HG03457 (cell line): ENCODE measurements at regions not wholly inside any gene's neighbourhood (a gene's known extent, or its start where the extent isn't known, plus 50 kb on each side); places are given as distances from the start of the nearest gene placed in this dataset.
"Not testable (repeated sequence)": the region's sequence is repeated elsewhere in the genome, so short reads cannot be mapped to it uniquely, and the experiment has no call there.

Source experiments
- ATAC-seq: cut with Tn5 transposase; IDR thresholded peaks from one replicate; pipeline ENCODE4 v1.9.1; 2021; ENCODE audit warnings: moderate number of reproducible peaks; ENCODE audit not compliant: unreplicated experiment

DNA sequence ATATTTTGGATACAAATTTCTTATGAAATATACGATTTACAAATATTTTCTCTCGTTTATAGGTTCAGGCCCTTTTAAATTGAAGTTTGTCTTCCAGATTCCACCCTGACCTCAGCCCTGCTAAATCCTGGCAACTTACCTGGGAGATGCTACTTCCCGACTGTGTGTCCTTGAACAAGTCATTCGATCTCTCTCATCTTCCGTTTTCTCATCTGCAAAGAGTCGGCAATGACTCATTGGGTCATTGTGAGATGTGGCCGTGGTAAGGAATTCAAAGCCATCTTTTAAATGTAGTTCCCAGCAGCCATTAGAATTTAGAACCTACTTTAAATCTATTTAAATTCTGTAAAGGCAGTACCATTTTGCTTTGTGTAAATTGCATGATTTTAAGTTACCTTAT is 72.5 kb downstream of the LHX2 start:
- ATAC-seq = no peak

DNA sequence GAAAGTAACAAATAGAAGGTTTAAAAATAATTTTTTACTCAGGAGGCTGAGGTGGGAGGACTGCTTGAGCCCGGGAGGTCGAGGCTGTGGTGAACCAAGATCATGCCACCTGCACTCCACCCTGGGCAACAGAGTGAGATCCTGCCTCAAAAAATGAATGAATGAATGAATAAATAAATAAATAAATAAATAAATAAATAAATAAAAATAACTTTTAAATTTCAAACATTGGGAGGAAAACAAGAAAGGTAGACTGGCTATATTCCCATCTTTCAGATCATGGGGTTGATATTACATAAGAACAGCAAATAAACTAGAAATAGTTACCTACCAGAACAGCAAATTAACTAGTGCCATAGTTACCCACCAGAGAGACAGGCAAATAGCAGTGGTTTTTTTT is 75.7 kb downstream of the LHX2 start:
- ATAC-seq = no peak

DNA sequence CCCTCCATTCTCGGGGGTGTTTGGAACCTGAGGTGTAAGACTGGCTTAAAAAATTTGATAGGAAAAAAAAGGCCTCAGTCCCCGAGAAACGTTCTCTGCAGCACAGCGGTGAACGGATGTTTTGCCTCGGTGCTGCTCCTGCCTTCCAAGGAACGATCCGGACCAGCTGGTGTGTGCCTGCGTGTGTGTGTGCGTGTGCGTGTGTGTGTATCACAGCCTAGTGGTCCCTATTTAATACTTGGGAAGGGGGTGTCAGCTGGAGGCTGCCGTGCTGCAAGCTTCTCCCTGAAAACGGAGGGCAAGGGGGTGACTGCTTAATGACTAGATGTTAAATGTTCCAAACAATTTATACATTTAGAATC is 76.9 kb downstream of the LHX2 start:
- ATAC-seq = no peak

DNA sequence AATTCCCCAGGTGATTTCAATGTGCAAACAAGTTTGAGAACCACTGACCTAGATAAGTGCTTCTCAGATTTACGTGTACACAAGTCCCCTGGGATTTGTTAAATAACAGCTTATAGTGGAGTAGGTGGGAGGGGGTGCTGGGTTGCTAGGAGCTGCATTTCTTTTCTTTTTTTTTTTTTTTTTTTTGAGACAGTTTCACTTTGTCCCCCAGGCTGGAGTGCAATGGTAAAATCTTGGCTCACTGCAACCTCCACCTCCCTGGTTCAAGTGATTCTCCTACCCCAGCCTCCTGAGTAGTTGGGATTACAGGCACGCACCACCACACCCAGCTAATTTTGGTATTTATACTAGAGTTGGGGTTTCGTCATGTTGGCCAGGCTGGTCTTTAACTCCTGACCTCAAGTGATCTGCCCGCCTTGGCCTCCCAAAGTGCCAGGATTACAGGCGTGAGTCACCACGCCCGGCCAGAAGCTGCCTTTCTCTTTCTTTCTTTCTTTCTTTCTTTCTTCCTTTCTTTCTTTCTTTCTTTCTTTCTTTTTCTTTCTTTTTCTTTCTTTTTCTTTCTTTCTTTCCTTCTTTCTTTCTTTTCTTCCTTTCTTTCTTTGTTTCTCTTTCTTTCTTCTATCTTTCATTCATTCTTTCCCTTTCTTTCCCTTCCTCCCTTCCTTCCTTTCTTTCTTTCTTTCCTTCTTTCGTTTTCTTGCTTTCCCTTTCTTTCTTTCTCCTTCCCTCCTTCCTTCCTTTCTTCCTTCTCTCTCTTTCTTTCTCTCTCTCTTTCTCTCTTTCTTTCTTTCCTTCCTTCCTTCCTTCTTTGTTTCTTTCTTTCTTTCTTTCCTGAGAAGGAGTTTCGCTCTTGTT is 78.3 kb downstream of the LHX2 start:
- not testable (repeated sequence) for ATAC-seq

DNA sequence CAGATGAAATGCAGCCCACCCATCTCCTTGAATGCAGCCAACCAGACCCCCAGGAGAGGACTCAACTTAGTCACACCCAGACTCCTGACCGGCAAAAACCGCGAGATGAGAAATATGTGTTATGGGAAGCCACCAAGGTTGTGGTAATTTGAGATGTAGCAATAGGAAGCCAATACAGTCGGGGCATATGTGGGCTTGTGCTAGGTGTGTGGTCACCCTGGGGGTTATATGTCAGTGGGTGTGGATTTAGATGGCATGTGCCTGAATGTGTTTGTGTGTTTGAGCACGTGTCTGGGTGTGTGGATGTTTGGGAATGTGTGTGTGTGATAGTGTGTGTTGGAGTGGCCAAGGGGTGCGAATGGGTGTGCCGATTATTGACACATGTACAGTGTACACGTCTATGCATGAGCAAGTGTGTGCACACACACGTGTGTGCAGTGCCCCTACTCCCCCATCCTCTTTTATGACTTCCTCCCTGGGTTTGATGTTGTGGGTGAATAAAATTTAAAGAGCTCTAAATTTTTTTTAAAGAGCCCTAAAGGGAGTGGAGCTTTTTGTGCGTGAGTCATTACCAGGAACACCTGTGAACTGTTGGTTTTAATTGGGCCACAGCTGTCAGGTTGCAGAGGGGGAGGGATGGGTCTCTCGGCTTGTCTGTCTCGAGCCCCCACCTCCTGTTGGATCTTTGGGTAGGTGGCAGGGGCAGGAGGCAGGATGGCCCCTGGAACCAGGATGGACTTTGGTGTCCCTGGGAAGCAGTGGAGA is 86.8 kb downstream of the LHX2 start:
- ATAC-seq = no peak

DNA sequence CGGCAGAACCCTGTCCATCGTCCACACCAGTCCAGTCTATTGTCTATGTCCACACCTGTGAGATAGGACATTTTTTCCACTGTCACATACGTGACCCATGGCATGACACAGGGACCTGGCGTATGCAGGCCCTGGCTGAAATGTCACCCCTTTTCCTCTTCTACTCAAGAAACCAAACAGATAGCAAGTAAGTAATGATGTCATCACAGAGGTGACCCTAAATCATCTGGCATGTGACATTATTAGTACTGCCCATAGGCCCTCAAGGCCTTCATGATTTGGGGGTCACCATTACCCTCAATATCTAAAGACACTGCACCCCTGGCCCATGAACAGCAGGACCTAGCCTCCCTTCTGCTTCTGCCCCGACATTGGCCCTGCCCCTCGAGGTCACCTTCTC is 88.3 kb downstream of the LHX2 start:
- no peak for ATAC-seq

DNA sequence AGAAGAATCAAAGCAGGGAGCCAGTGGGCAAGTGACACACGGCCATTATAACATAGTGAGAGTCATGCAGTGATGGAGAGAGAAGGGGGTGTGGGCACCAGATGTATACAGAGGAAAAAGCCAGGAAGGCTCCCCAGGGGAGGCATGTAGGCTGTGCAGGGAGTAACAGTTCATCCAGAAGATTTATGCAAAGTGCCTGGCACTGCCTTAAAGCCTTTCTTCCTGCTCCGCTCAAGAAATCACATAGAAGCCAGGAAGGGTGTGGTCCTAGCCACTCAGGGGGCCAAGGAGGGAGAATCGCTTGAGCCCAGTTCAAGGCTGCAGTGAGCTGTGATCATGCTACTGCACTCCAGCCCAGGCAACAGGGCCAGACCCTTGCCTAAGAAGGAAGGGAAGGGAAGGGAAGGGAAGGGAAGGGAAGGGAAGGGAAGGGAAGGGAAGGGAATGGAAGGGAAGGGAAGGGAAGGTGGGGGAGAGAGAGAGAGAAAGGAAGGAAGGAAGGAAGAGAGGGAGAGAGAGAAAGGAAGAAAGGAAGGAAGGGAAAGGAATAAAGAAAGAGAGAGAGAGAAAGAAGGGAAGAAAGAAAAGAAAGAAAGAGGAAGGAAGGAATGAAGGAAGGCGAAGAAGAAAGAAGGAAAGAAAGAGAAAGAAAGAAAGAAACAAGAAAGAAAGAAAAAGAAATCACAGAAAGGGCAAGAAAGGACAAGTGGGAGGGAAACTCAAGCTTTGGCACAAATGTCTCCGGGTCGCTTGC is 89.8 kb downstream of the LHX2 start:
- ATAC-seq = no peak

DNA sequence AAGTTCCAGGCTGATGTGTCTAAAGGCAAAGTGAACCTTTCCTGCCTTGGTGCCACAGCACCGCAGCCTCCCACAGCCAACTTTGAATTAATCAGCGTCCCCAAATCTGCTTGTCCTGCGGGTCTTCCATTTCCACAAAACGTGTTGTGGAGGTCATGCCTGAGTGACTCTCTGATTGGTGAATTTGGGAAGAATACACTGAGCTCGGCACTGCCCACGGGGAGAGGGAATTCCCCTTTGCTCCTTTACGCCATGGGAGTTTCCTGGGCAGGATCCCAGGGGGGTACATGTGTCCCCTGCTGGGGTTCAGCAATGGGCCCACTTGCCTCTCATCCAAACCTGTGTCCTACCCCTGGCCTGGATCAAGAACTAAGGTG is 90.4 kb downstream of the LHX2 start:
- no peak for ATAC-seq

DNA sequence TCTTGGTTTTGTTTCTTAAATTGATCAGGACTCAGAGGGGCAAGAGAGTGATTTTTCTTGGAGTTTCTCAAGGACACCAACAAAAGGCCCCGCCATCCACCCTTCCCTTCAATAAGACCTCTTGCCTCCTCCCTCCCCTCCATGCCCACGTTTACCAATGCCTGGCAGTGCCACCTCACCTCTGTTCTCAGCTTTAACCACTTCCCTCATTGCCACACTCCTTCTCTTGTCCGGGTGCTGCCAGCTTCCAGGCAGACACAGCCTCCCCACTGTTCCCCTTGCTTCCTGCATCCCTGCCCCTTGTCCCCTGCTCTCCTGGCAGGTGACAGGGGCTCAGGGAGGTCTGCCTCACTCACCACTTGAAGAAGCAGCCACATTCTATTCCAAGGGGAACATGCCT is 90.8 kb downstream of the LHX2 start:
- ATAC-seq = no peak

DNA sequence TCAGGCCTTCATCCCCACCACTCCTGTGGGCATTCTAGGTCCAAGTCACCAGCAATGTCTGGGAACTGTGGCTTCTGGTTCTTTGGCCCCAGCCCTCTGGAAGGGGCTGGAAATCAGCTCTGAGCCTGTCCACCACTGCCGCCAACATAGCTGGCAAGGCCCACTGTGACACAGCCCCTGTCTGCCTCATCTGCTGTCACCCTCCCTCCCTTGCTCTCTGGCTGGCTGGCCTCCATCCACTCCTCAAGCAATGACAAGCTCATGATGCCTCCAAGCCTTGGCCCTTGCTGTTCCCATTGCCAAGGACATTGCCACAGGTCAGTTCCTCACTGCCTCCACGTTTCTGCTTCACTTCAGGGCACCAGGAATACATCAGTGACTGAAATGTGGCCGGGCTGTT is 93.7 kb downstream of the LHX2 start:
- no peak for ATAC-seq

DNA sequence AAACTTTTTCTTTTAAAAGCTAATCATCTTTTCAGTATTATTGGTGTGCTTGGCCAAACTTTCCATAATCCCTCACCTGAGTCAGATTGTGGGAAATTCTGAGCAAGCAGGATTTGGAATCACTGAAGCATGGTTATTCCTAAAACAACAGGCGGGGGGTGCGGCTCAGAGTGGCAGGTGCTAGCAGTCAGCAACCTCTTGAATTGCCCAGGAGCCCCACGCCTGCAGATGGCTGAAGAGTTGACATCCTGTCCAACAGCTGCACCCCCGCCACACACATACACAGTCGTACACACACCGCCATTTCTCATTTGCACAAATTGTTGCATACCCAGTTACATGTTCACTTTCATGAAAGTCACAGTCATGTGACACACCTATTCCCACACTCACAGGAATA is 96.6 kb downstream of the LHX2 start:
- no peak for ATAC-seq

DNA sequence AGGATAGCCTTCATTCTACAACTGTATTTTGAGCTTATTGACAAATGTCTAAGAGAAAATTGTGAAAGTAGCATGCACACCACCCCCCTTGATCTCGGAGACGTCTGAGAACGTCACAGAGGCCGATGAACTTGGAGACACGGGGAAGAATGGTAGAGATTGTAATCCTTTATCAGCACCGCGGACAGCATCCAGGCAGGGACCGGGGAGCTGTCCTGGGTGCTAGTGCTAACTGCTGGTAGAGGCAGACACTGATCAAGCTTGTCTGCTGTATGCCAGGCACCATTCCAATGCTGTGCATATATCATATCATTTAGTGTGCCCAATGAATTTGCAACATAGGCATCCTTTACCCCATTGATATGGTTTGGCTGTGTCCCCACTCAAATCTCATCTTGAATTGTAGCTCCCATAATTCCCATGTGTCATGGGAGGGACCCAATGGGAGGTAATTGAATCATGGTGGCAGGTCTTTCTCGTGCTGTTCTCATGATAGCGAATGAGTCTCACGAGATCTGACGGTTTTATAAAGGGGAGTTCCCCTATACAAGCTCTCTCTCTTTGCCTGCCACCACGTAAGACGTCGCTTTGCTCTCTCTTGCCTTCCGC is 98.8 kb downstream of the LHX2 start:
- ATAC-seq = no peak

DNA sequence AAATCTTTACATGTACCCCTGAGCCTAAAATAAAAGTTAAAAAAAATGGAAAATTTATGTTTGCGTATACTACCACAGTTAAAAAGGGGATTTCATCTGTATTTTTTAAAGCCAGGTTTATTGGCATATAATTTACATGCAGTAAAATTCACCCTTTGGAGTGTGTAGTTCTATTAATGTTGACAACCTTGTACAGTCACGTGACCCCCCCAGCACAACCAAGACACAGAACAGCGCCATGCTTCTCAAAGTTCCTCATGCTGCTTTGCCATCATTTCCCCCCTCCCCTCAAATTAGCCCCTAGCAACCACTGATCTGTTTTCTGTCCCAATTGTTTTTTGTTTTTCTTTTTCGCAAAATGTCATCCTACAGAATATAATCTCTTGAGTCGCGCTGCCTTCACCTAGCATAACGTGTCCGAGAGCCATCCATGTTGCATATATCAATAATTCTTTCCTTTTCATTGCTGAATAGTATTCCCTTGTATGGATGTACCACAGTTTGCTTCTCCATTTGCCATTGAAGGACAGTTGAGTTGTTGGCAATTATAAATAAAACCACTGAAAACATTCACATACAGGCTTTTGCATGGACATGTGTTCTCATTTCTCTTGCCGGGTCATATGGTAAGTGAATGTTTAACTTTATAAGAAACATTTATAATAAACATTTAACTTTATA is 105.3 kb downstream of the LHX2 start:
- ATAC-seq = no peak

DNA sequence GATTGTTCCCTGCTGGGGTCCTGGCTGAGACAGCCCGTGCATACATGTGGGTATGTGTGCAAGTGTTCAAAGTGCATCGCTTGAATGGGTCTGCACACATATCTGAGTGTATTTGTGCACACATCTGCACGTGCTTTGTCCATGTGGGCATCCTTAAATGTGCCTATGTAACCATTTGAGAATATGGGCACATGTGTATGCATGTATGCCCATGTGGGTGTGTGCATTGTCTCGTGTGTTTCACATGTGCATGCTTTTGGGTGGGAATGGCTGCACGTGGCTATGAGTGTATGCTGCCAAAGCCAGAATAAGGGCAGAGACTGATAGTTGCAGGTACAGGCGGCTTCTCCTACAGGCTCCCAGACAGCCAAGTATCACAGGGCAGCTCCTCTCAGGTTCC is 107.3 kb downstream of the LHX2 start:
- ATAC-seq = no peak

DNA sequence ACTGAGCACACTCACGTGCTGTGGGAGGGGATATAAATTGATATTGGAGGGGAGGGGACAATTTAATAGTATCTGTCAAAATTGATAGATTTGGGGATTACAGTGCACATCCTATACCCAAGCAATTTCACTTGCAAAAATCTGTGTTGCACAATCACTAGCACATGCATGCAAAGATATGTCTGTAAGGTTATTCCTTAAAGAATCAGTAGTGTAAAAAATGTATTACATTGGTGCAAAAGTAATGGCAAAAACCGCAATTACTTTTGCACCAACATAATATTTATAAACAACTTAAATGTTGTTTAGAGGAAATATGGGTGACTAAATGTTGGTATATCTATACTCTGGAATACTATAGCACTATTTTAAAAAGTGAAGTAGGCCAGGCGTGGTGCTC is 108.7 kb downstream of the LHX2 start:
- no peak for ATAC-seq

DNA sequence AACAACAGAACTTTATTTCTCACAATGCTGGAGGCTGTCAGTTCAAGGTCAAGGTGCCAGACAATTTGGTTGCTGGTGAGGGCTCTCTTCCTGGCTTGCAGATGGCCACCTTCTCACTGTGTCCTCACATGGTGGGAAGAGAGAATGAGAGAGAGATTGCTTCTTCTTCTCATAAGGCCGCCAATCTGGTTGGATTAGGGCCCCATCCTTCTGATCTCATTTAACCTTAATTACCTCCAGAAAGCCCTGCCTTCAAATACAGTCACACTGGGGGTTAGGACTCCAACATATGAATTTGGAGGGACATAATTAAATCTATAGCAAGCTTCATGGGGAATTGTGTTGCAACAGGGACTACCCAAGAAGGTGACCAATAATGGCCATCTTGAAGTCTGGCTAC is 110.2 kb downstream of the LHX2 start:
- no peak for ATAC-seq

DNA sequence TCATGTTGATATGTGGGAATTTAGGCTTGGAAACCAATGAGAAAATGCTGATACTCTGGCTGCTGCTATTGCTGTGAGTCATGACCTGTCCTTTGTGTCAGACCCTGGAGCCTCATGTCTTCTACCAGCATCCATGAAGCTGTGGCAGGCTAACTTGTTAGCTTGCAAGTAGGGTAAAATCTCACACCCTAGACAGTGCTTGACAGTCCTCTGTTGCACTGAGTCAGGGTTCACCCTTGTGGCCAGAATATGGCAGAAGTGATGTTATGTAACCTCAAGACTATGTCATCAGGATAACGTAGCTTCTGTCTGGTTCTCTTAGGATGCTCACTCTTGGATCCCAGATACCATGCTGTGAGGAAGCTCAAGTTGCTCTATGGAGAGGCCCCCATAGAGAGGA is 110.8 kb downstream of the LHX2 start:
- no peak for ATAC-seq

DNA sequence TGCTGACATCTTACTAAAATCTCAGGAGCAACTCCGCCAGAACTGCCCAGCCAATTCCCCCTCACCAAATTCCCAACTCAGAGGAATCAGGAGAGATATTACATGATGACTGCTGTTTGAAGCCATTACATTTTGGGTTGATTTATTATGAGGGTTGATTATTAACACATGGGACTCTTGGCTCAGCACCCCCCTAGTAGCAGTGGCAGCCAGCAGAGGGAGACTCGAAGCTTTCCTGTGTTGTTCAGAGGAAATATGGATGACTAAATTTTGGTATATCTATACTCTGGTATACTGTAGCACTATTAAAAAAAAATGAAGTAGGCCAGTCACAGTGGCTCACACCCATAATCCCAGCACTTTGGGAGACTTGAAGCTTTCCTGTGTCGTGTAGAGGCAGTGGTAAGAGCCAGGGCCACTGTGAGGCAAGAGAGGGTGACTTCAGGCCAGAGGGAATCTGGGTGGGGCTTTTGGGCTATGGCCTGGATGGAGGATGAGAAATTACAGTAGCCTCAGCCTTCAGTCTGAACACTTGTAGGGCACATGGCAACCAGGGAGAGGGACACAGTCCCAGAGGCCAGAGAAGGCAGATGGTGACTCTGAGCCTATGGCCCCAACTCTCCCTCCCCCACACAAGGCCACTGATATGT is 111.4 kb downstream of the LHX2 start:
- no peak for ATAC-seq

DNA sequence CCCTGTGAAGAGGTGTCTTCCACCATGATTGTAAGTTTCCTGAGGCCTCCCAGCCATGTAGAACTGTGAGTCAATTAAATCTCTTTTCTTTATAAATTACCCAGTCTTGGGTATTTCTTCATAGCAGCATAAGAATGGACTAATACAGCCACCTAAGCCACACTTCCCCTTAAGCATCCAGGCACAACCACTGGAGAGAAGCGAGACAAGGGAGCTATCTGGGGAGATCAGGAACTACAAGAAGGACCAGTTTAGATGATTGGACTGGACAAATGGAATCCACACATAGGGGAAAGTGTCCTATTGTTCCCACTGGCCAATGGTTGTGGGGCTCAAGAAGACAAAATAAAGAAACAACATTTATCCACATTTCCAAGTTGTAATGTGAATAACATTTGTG is 112.1 kb downstream of the LHX2 start:
- not testable (repeated sequence) for ATAC-seq
